ENCODE measurements at regions not wholly inside any gene's neighbourhood (a gene's known extent, or its start where the extent isn't known, plus 50 kb on each side); places are given as distances from the start of the nearest gene placed in this dataset.

GRCh38 chr16:13529193-13529982 lies 390.6 kb upstream of the ERCC4 start:
- no peaks in the 10 kb centered on the region for H3K9me3 ChIP-seq (replicated peaks; ENCODE audit: low read length)
- H3K9ac ChIP-seq (ENCODE audit: low read depth, low read length), result no peak overlapping the region
- no peak overlapping the region for H3K4me2 ChIP-seq (ENCODE audit: low read length)
- H3K4me1 ChIP-seq (ENCODE audit: control insufficient read depth, insufficient read depth, low read length), result no peaks in the 10 kb centered on the region
- no peak overlapping the region for H3K4me3 ChIP-seq (ENCODE audit: low read length)
- no peaks in the 10 kb centered on the region for H3K36me3 ChIP-seq (ENCODE audit: insufficient read depth, low read length)
- no peaks in the 10 kb centered on the region for H3K27me3 ChIP-seq (ENCODE audit: control insufficient read depth, insufficient read depth, low read length)

- H3K27me3 ChIP-seq (ENCODE audit: control insufficient read depth, insufficient read depth, low read length), result no peaks in the 10 kb centered on the region
- H3K4me2 ChIP-seq (ENCODE audit: low read length), result no peak overlapping the region
- H3K4me3 ChIP-seq (ENCODE audit: low read length), result no peak overlapping the region
- no peaks in the 10 kb centered on the region for H3K4me1 ChIP-seq (ENCODE audit: control insufficient read depth, insufficient read depth, low read length)
- no peaks in the 10 kb centered on the region for H3K36me3 ChIP-seq (ENCODE audit: insufficient read depth, low read length)
- H3K9me3 ChIP-seq (replicated peaks; ENCODE audit: low read length), result no peaks in the 10 kb centered on the region
- H3K9ac ChIP-seq (ENCODE audit: low read depth, low read length), result no peak overlapping the region
Measured at GRCh38 chr16:13540771-13541170, 379.2 kb upstream of the ERCC4 start.

GRCh38 chr16:13542284-13542683 lies 377.7 kb upstream of the ERCC4 start:
- H3K4me1 ChIP-seq (ENCODE audit: control insufficient read depth, insufficient read depth, low read length), result no peaks in the 10 kb centered on the region
- H3K9me3 ChIP-seq (replicated peaks; ENCODE audit: low read length), result no peaks in the 10 kb centered on the region
- H3K4me3 ChIP-seq (ENCODE audit: low read length), result no peak overlapping the region
- no peaks in the 10 kb centered on the region for H3K36me3 ChIP-seq (ENCODE audit: insufficient read depth, low read length)
- no peak overlapping the region for H3K4me2 ChIP-seq (ENCODE audit: low read length)
- H3K27me3 ChIP-seq (ENCODE audit: control insufficient read depth, insufficient read depth, low read length), result no peaks in the 10 kb centered on the region
- no peak overlapping the region for H3K9ac ChIP-seq (ENCODE audit: low read depth, low read length)

GRCh38 chr16:13543850-13544249 lies 376.1 kb upstream of the ERCC4 start:
- no peaks in the 10 kb centered on the region for H3K36me3 ChIP-seq (ENCODE audit: insufficient read depth, low read length)
- H3K27me3 ChIP-seq (ENCODE audit: control insufficient read depth, insufficient read depth, low read length), result no peaks in the 10 kb centered on the region
- no peak overlapping the region for H3K9ac ChIP-seq (ENCODE audit: low read depth, low read length)
- no peaks in the 10 kb centered on the region for H3K4me1 ChIP-seq (ENCODE audit: control insufficient read depth, insufficient read depth, low read length)
- no peak overlapping the region for H3K4me2 ChIP-seq (ENCODE audit: low read length)
- no peaks in the 10 kb centered on the region for H3K9me3 ChIP-seq (replicated peaks; ENCODE audit: low read length)
- H3K4me3 ChIP-seq (ENCODE audit: low read length), result no peak overlapping the region

- Histone ChIP-seq H3K27me3 (ENCODE audit: control insufficient read depth, insufficient read depth, low read length) (no peaks in the 10 kb centered on the region), H3K36me3 (ENCODE audit: insufficient read depth, low read length) (no peaks in the 10 kb centered on the region), H3K4me2 (ENCODE audit: low read length) (no peak overlapping the region), H3K9me3 (replicated peaks; ENCODE audit: low read length) (no peaks in the 10 kb centered on the region), H3K9ac (ENCODE audit: low read depth, low read length) (no peak overlapping the region), H3K4me3 (ENCODE audit: low read length) (no peak overlapping the region), H3K4me1 (ENCODE audit: control insufficient read depth, insufficient read depth, low read length) (no peaks in the 10 kb centered on the region)
Measured at GRCh38 chr16:13545271-13545670, 374.7 kb upstream of the ERCC4 start.

GRCh38 chr16:13550254-13550653 lies 369.7 kb upstream of the ERCC4 start:
- Histone ChIP-seq H3K27me3 (ENCODE audit: control insufficient read depth, insufficient read depth, low read length) (no peaks in the 10 kb centered on the region), H3K4me3 (ENCODE audit: low read length) (no peak overlapping the region), H3K4me2 (ENCODE audit: low read length) (no peak overlapping the region), H3K4me1 (ENCODE audit: control insufficient read depth, insufficient read depth, low read length) (no peaks in the 10 kb centered on the region), H3K9me3 (replicated peaks; ENCODE audit: low read length) (no peaks in the 10 kb centered on the region), H3K9ac (ENCODE audit: low read depth, low read length) (no peak overlapping the region), H3K36me3 (ENCODE audit: insufficient read depth, low read length) (no peaks in the 10 kb centered on the region)

GRCh38 chr16:13552062-13552959 lies 367.6 kb upstream of the ERCC4 start:
- no peak overlapping the region for H3K9ac ChIP-seq (ENCODE audit: low read depth, low read length)
- H3K4me3 ChIP-seq (ENCODE audit: low read length), result no peak overlapping the region
- H3K36me3 ChIP-seq (ENCODE audit: insufficient read depth, low read length), result no peaks in the 10 kb centered on the region
- H3K27me3 ChIP-seq (ENCODE audit: control insufficient read depth, insufficient read depth, low read length), result no peaks in the 10 kb centered on the region
- H3K4me1 ChIP-seq (ENCODE audit: control insufficient read depth, insufficient read depth, low read length), result no peaks in the 10 kb centered on the region
- H3K4me2 ChIP-seq (ENCODE audit: low read length), result no peak overlapping the region
- H3K9me3 ChIP-seq (replicated peaks; ENCODE audit: low read length), result no peaks in the 10 kb centered on the region

- Histone ChIP-seq H3K27me3 (ENCODE audit: control insufficient read depth, insufficient read depth, low read length) (no peaks in the 10 kb centered on the region), H3K9me3 (replicated peaks; ENCODE audit: low read length) (no peaks in the 10 kb centered on the region), H3K4me2 (ENCODE audit: low read length) (no peak overlapping the region), H3K36me3 (ENCODE audit: insufficient read depth, low read length) (no peaks in the 10 kb centered on the region), H3K9ac (ENCODE audit: low read depth, low read length) (no peak overlapping the region), H3K4me1 (ENCODE audit: control insufficient read depth, insufficient read depth, low read length) (no peaks in the 10 kb centered on the region), H3K4me3 (ENCODE audit: low read length) (no peak overlapping the region)
Measured at GRCh38 chr16:13552960-13553257, 367.0 kb upstream of the ERCC4 start.

- H3K9me3 ChIP-seq (replicated peaks; ENCODE audit: low read length), result no peaks in the 10 kb centered on the region
- no peak overlapping the region for H3K4me3 ChIP-seq (ENCODE audit: low read length)
- no peaks in the 10 kb centered on the region for H3K27me3 ChIP-seq (ENCODE audit: control insufficient read depth, insufficient read depth, low read length)
- no peaks in the 10 kb centered on the region for H3K4me1 ChIP-seq (ENCODE audit: control insufficient read depth, insufficient read depth, low read length)
- no peak overlapping the region for H3K9ac ChIP-seq (ENCODE audit: low read depth, low read length)
- H3K4me2 ChIP-seq (ENCODE audit: low read length), result no peak overlapping the region
- H3K36me3 ChIP-seq (ENCODE audit: insufficient read depth, low read length), result no peaks in the 10 kb centered on the region
Measured at GRCh38 chr16:13553453-13553985, 366.4 kb upstream of the ERCC4 start.

GRCh38 chr16:13554005-13554404 lies 365.9 kb upstream of the ERCC4 start:
- Histone ChIP-seq H3K4me1 (ENCODE audit: control insufficient read depth, insufficient read depth, low read length) (no peaks in the 10 kb centered on the region), H3K9me3 (replicated peaks; ENCODE audit: low read length) (no peaks in the 10 kb centered on the region), H3K4me2 (ENCODE audit: low read length) (no peak overlapping the region), H3K4me3 (ENCODE audit: low read length) (no peak overlapping the region), H3K36me3 (ENCODE audit: insufficient read depth, low read length) (no peaks in the 10 kb centered on the region), H3K27me3 (ENCODE audit: control insufficient read depth, insufficient read depth, low read length) (no peaks in the 10 kb centered on the region), H3K9ac (ENCODE audit: low read depth, low read length) (no peak overlapping the region)

- Histone ChIP-seq H3K27me3 (ENCODE audit: control insufficient read depth, insufficient read depth, low read length) (no peaks in the 10 kb centered on the region), H3K4me2 (ENCODE audit: low read length) (no peak overlapping the region), H3K36me3 (ENCODE audit: insufficient read depth, low read length) (no peaks in the 10 kb centered on the region), H3K4me3 (ENCODE audit: low read length) (no peak overlapping the region), H3K9ac (ENCODE audit: low read depth, low read length) (no peak overlapping the region), H3K9me3 (replicated peaks; ENCODE audit: low read length) (no peaks in the 10 kb centered on the region), H3K4me1 (ENCODE audit: control insufficient read depth, insufficient read depth, low read length) (no peaks in the 10 kb centered on the region)
Measured at GRCh38 chr16:13554643-13555042, 365.3 kb upstream of the ERCC4 start.
